GM21576 (cell line): ENCODE measurements at regions not wholly inside any gene's neighbourhood (a gene's known extent, or its start where the extent isn't known, plus 50 kb on each side); places are given as distances from the start of the nearest gene placed in this dataset.
"Not testable (repeated sequence)": the region's sequence is repeated elsewhere in the genome, so short reads cannot be mapped to it uniquely, and the experiment has no call there.

Source experiments
- ATAC-seq: cut with Tn5 transposase; IDR thresholded peaks from one replicate; pipeline ENCODE4 v1.9.1; 2021; ENCODE audit warnings: mild to moderate bottlenecking, moderate library complexity; ENCODE audit not compliant: unreplicated experiment

DNA sequence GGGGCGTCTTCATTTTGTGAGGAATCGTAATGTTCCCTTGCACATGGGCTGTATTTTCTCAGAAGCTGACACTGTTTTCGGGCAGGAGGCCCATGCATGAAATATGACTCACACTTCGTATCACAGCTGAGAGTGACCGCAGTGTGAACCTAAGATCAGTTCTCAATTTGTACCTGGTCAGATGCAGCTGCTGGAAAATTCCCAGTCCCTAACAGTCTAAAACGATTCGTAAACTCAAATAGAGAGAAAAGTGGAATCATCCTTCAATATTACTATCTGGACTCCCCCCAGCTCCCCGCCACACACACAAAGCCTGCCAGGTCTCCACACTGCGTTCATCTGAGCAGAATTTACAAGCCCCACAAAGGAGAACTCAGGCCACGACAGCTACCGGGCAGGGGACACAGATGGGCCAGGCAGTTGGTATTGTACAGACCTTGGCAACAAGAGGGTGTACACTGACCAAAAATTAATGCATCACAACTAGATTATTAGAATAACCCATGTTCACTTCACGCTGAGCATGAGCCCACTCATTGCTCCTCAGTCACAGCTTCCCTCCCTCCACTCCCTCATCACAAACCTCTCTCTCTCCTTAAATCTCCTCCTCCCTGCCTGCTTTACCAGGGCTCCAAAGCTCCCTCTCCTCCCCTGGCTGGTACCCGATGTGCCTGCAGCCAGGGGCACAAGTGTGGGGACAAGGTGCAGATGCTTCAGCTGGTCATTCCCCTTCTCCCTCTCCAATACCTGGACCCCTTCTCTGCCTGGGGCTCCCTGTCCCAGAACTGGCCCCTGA lies 488.4 kb downstream of the PREX1 start:
- no peak for ATAC-seq

DNA sequence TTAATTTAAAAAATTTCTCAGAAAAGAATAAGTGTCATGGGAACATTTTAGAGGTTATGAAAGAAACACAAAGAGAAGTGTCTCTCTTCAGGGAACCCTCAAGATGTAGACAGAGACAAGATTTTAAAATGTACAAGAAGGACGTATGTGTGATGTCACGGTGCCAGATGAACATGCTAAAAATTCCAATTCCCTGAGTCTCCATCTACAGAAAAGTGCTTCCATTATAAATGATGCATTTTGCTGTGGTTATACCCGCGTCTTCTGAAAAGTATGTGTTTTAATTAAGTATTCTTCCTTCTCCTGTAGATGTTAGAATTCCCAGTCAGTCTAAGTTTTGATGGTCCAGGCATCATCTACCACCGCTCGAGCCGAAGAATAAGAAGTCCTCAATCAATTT lies 489.1 kb downstream of the PREX1 start:
- ATAC-seq: no peak

DNA sequence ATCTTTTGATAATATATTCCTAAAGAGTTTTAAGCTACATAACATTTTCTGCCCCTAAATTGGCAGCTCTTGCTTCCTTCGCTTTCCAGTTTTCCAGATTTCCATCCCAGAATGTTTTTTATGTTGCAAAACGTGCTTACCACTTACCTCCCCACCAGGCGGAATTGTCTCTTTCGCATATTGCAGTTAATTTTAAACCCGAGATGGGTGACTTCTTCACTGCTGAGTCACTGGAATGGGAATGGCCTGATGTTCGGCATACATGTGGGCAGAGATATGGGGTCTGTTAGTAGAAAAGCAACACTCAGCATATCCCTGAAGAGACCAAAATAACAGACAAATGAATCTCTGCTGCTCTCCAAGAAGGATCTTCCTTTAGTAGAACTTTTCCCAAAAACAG lies 491.2 kb downstream of the PREX1 start:
- ATAC-seq: no peak

DNA sequence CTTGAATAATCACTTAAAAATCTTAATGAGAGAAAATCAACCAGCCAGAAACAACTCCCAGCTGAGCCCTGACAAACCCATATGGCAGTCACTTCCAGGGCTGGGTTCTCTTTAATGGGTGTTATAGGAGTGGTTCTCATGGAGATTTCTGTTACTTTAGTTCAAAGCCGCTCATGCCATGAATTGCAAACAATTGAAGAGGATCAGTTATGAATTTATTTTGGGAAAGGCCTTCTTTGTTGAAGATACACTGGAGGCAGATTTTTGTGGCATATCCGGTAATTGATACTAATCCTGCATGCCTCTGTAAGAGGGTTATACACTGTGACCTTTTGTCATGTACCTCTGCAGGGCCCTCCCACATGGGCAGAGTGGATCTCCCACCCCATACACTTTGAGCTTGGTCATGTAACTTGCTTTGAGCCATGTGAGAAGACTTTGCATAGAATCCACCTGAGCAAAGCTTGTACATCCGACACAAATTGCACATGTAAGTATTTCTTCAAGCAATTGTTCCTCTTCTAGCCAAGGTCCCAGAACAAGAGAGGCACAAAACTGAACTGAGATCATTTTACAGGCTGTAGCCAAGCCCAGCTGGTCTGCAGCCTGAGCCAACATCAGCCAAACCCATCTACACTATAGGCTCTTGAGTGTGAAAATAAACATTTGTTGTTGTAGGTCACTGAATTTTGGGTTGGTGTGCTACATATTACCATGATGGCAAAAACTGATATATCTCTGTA lies 492.3 kb downstream of the PREX1 start:
- ATAC-seq: no peak

DNA sequence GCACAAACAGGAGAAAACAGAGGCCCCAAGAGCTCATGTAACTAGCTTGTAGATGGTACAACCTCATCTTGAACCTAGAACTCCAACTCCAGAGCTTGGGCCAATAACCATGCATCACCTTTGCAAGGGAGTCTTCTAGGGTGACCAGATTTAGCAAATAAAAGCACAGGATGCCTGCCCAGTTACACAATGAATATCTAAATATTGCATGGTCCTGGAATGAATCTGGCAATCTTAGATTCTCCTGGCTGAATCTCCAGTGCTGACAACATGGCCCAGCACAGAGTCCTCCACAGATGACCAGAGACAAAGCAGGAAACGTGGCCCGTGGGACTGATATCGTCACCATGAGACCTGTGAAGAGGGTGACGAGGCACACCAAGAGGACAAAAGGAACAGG lies 494.1 kb downstream of the PREX1 start:
- ATAC-seq: no peak

DNA sequence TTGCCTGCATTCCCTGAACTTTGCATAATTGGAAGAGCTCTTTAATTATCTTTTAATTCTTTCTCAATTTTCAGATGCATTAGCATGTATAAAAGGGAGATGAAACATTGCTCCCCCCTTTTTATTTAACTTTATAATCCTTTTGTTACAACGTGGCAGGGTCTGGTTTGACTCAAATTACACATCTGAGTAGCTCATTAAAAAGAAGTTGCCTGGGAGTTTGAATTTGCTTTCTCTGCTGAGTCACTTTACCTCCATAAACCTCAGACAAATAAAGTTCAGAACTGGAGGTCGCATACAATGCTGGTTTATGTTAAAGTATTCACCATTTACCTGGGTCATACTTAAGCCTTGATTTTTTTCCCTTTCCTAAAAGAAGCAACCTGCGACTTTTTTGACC lies 495.2 kb downstream of the PREX1 start:
- ATAC-seq: no peak

DNA sequence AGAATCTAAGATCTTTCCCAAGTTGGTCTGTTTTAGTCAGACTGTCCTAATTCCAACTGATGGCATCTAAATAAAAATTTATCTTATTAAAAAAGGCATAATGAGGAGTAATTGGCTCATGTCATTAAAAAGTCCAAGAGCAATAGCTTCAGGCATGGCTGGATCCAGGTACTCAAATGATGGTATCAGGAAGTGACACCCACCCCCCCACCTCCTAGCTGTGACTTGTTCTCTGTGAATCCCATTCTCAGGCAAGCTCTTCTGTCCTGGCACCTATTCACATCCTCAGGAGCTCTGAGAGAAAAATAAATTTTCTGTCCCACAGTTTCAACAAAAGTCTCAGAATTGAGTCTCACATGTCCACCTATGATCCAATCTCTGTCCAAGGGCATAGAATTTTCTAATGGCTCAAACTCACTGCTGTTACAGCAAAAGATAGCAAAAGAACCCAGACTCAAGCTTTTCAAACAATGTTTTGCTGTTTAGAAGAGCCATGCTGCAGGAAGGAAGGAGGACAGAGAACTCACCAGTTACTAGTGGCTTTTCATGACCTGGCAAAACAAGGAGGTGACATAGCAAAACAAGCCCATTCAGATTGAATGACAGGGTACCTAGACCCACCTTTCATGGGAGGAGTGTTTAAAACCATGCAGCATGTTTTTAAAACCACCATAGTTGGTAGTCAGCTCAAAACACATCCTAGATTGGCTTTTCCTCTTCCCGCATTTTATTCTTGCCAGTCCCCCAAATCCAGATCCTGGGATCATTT lies 496.1 kb downstream of the PREX1 start:
- ATAC-seq: no peak

DNA sequence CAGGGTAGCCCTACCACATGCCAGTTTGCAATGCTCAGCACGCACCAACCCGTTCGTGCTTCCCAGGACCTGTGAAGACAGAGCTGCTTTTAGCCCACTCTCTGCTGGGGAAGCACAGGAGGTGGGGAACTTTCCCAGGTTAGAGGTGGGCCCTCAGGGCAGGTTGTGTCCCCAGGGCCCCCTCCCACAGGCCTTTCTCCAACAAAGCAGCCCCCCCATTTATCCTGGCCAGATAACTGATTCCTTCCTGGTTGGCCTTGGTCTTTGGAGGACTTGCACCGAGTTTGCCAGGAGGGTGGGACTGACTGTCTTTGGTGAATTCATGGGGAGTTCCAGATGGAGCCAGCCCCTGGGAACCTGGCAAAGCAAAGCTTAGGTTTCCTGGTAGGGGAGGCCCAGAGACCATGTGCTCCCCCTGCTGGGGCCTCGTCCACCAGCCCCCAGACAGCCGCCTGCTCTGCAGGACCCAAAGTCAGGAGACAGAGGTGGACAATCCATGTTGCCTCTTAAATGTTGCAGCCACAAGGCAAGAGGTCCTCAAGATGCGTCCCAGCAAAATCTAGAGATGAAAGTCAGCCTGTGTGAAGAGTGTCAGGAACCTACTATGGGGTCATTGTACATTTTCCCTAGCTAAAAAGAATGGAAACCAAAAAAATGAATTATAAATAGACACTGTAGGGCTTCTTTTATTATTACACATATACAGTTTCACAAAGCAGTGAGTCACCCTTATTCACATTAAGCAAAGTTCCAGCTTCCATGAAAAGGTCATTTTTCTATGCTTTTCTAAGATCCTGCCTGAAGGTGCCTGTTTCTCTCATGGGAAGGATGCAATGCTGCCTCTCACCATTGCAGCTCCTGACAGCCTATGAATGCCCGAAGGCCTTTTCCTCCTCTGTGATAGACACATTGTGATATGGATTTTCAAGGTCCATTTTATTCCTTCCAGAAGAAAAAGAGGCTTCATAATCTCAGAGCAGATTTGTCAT lies 497.8 kb downstream of the PREX1 start:
- no peak for ATAC-seq

DNA sequence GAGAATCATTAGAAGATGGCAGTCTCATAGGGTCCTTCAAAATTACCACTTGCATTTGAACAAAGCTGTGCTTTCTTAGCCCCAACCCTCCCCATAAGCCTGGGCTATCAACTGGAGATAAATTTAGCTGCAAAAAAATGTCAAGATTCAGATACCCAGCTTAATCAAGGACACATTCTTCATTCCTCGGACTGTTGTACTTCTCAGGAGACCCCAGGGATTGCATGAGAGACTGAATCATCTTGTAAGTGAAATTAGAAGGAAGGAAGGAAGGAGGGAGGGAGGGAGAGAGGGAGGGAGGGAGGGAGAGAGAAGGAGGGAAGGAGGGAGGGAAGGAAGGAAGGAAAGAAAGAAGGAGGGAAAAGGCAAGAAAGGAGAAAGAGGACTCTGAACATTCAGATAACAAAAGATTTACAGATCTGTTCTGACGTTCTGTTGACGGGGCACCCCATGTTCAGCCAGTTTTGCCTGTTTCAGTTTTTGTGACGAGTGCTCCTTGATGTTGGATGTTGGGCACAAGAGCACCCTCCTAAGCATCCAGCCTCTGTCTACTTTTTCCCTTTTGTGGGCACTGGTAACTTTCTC lies 498.7 kb downstream of the PREX1 start:
- ATAC-seq: no peak

DNA sequence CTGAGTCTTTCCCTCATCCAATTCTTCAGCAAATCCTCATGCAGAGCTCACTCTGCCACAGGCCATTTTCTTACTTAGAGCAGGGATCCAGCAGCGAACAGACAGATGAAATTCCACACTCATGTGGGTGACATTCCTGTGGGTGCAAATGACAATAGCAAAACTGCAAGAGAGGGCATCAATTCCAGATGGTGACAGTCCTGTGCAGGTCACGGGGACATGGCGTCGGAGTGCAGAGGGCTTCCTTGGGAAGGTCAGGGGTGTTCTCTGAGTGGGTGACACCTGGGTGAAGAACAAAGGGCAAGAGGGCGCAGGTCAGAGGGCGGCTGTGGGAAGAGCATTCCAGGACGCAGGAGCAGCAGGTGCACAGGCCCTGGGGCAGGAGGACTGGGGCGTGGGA lies 500.0 kb downstream of the PREX1 start:
- ATAC-seq: not testable (repeated sequence)

DNA sequence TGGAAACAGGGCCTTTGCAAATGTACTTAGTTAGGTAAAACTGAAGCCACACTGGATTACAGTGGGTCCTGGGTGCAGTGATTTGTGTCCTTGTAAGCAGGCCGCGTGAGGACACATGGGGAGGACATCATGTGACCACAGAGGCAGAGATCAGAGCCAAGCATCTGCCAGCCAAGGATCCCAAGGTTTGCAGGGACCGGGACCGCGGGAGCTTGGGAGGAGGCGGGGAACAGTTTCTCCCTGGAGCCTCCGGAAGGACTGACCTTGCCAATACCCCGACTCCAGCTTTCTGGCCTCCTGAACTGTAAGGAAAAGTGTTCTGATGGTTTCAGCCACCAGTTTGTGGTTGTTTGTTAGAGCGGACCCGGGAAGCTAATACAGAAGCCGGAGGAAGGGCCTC lies 500.9 kb downstream of the PREX1 start:
- no peak for ATAC-seq

DNA sequence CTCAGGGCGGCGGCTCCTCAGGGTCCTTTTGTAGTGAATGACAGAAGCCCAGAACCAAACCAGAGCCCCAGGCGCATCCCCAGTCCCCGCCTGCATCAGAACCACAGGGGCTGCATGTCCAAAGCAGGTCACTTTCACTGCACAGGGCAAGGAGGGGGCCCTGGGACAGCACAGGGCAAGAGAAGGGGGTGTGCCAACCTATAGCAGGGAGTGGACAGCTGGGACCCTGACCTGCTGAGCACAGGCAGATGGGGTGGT lies 501.4 kb downstream of the PREX1 start:
- ATAC-seq: no peak

DNA sequence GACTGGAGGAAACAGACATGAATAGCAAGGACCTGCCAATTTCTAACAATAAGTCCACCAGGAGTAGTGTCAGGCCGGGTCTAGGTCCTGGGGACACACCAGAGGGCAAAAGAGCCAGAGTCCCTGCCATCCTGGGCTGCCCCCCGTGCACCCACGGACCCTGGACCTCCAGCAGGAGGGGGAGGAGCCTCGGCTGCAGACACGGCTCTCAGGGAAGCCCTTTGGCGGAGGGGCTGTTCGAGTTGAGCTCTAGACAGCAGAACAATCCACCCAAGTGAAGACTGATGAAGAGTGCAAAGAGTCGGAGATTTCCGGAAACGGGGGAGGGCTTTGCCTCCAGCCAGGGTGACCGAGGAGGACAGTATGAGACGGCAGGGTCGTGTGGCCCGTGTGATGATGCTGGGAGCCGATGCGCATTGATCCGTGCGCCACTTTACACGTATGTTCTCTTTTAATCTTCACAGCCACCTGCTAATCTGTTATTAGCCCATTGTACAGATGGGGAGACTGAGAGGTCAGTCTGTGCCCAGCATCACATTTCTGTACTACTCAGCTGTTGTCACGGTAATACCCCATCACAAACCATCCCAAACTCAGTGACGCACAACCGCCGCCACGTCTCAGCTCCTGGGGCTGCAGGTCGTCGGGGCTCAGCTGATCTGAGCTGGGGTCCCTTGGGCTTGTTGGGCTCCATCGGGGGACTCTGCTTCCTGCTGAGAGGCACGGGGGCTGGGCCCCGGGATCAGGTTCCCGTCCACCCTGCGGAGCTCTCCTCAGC lies 502.0 kb downstream of the PREX1 start:
- ATAC-seq: no peak

DNA sequence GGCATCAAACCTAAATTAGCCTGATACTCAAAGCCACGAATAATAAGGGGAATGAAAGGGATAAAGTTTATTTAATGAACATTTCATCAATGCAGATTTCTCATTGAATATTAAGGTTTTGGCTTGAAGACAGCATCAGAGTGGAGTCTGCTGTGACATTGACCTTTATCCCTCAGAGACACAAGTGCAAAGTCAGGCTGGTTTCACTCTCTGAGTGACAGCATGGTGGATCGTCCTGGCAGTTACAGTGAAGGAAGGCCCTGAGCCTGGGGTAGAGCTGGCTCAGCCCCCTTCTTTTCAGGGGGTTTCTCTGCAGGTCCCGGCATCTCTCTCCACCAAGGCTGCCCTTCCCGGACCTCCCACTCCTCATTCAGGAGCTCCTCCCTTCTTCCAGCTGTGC lies 503.1 kb downstream of the PREX1 start:
- ATAC-seq: no peak

DNA sequence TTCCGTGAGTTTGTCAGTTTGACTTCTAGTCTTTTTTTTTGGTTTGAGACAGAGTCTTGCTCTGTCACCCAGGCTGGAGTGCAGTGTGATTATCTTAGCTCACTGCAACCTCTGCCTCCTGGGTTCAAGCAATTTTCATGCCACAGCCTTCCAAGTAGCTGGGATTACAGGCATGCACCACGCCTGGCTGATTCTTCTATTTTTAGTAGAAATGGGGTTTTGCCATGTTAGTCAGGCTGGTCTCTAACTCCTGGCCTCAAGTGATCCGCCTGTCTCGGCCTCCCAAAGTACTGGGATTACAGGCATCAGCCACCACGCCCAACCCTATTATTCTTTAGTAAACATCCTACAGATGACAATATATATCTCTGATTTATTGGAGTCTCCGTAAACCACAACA lies 506.5 kb downstream of the PREX1 start:
- no peak for ATAC-seq

DNA sequence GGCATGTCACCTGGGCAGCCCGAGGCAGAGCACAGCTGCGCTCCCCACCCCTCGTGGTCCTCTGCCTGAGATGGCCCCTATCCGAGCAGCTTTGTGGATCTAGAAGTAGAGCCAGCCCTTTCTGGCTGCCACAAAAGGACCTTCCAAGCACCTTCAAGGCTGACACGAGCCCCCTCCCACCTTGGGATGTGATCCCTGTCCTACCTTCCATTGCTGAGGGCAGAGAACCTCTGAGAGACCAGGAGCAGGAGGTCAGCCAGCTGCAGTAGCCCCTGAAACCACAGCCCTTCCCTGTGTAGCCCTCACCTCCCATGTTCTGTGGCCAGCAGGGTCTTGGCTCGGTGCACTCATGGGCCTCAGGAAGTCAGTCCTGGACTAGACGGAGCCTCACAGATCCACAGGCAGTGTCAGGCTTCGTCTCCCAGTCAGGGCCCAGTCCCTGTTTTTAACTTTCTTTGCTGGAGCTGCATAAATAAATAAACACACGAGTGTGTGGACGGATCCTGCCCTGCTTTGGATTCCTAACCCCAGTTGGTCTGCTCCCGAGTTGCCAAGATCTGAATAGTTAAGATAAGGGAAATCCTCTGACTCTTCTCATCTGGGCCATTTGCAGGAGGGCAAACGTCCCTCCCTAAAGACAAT lies 507.7 kb downstream of the PREX1 start:
- ATAC-seq: no peak

DNA sequence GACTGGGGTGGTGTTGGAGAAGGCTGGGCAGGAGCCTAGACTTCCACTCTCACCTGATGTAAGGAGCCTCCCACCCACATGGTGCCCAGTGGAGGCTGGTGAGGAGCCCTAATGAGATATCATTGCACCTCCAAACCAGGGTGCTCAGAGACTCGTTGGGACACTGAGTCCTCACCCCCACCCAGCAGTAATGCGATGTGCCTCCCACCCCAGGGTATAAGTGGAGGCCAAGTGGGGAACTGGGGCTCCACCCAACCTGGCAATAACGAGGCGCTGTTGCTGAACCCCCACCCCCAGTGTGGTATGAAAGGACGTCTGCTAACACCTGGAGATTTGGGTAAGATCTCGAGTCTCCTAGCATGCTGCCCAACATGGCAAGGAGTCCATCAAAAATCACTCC lies 510.2 kb downstream of the PREX1 start:
- ATAC-seq: no peak

DNA sequence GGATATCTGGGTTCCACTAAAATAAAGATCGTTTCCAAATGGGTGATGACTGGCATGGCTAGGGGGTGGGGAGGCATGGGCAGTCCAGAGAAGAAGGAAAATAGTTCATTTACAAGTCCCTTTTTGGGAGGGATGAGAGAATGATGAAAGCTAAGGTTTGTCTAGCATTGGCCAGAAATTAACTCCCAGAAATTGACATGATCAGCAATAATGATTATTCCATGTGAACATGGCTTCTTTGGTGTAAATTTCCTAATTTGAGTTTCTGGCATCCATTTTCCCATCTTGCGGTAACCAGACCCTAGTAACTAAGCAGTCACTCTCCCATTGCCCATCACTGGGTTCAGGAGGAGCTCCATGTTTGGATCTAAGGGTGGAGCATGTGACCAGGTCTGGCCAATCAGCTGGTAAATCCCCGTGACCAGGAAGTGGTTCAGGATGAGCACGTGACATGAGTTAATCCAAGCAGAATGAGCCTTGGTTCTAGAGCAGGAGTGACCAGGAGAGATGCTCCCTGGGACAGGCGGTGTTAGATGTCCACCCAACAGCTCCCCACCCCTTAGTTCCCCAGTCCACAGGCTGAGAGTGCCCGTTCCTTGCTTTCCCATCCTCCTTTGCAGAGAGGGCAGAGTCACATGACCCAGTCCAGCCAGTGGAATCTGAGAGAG lies 512.7 kb downstream of the PREX1 start:
- ATAC-seq: no peak

DNA sequence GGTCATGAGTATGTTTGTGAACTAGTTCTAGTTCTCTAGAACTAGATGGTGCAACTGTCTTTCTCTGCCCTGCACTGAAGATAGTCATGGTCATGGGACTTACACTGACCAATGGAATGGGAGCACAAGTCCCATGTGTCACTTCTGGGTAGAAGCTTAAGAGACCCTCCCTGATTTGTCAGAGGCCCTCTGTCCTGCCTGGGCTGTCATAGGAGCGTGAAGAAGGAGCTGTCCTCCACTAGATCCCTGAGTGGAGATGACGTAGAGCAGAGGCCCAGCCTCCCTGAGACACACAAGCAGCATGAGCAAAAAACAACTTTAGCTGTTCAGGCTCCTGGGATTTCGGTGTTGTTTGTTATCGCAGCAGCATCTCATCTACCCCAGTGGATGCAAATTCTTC lies 514.5 kb downstream of the PREX1 start:
- ATAC-seq: no peak
